ENCODE measurements at regions not wholly inside any gene's neighbourhood (a gene's known extent, or its start where the extent isn't known, plus 50 kb on each side); places are given as distances from the start of the nearest gene placed in this dataset.

DNA sequence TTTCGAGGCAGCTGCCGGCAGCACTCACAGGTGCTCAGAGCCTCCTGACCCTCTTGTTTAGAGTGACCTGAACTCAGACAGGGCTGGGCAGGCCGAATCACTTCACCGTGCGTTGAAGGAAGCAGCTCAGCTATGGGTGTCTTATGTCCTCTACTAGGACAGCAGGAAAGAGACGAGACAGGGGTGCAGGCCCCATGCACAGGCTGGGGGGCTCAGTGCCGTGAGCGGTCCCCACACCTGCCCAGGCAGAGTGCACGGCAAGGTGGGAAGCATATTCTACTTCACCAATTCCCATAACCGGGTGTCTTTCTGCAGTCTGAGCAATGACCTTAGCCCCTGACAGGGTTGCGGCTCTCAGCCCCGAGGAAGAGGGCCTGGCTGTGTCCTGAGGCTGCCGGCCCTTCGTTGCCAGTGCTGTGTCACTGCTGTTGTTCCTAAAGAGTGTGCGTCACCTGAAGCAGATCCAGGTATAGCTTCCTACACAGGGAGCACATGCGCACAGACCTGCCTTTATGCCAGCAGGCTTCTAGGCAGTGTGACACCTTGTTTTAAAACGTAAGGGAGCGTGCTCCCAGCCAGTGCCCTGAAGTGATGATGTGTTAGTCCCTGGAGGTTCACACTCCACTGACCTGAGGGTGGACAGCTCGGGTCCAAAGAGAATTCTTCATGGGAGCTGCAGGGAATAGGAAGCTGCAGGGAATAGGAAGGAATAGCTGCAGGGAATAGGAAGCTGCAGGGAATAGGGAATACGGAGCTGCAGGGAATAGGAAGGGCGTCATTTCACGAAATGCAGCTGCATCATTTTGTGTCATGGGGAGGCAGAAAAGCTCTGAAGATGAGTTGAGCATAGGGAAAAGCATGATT, 207.9 kb upstream of the SALL3 start:
- DNase-seq, result no peak

DNA sequence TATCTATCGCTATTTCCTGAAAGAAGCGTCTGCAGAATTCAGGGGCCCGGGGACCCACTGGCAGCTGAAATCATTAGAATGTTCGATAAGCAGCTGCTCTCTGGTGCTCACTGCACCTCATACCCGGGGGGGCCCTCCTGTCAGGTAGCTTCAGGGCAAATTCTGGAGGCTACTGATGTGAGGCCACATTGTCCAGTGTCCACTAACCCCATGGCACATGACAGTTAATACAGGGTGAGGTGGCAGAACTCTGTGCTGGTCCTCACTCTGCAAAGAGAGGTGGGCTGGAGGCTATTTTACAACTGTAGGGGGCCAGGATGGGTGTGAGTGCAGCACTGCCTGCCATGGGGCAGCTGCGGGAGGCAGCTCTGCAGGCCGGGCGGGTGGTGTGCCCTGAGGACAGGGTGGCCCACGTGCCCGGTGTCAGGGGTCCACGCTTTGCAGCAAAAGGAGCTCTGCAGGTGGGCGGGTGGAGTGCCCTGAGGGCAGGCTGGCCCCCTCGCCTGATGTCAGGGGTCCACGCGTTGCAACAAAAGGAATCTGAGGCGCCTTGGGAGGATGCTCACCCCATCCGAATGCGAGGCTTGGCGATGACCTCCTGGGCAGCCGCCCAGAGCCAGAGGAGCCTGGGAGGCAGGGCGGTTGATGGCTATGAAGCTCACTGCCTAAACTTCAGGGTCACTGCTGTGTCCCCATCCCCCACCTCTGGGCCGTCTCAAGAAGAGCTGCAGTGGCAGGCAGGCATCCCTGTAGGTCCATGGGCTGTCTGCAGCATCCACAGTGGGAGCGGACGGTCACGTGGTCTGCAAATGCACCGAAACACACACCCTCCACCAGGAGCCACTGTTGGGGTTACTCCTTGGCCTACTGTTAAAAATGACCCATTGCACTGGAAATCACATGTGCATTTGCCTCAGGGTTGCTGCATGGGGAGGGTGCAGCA, 207.0 kb upstream of the SALL3 start:
- no peak for DNase-seq

DNA sequence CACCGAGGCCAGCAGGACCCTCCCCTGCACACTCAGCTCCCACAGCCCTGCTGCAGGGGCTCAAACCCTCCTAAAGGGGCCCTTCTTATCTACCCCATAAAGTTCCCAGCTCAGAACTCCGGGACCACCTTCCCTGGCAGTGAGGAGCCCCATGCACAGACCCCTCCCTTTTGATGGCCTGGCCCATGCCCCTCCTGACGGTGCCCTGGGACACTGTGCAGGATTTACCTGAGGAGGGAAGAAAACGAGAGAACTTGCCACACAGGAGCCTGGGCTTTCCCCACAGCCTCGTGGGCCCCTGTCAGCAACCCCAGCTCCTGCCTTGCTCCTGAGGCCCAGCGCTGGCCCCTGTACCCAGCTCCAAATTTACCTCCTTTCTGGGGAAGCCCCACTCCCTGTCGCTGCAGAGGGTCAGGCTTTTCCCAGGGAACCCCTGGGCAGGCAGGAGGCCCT, 206.3 kb upstream of the SALL3 start:
- DNase-seq, result no peak

DNA sequence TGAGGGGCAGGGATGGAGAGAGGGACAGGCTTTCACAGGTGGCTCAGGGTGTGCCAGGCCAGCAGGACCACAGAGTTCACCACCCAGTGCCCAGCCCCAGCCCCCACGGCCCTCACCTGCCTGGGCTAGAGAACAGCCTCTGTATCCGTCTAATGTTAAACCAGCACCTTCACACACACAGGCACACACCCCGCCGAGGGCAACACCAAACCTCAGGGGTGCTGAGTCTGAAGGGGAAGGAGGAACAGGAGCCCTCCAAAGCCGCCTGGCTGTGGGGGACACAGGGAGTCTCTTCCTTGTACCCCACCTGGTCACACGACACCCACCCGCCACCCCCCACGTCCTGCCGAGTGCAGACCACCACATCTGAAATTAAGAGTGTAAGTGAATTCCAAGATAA, 205.8 kb upstream of the SALL3 start:
- no peak for DNase-seq

GRCh38 chr18:78774741-78775141, 204.9 kb upstream of the SALL3 start:
- DNase-seq, result peak; percentile 7

GRCh38 chr18:78776151-78776550, 203.5 kb upstream of the SALL3 start:
- no peak for DNase-seq

GRCh38 chr18:78776706-78777285, 202.8 kb upstream of the SALL3 start:
- DNase-seq, result no peak

- DNase-seq, result no peak
Measured at GRCh38 chr18:78777992-78778391, 201.6 kb upstream of the SALL3 start.

- DNase-seq, result no peak
Measured at GRCh38 chr18:78778651-78779050, 201.0 kb upstream of the SALL3 start.

DNA sequence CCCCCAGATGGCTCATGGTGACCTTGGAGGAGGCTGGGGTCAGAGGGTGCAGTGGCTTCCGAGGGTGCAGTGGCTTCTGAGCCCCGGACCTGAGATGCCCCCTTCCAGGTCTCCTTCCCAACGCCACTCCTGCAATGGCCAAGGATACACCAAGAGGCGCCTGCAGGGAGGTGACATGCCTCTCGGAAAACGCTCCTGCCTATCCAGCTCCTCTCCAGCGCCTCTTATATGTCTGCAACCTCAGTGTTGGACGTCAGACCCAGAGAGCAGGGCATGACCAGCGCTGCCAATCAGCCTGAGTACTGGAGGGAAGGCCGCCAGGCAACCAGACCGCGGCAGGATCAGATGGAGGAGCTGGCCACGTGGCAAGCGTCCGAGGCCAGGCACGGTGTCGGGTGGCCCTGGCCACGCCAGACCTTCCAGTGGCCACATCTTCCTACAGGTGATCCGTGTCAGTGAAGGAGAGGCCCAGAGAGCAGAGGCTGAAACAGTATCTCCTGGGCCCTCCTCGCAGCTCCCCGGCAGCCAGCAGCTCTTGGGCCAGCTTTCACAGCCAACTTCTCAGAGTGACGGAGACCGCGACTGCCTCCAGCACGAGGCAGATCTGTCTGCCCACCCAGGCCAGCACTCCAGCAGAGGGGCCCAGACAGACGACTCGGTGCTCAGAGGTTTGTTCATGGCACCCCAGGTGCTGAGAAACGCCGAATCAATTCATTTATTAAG, 199.5 kb upstream of the SALL3 start:
- DNase-seq, result no peak

DNA sequence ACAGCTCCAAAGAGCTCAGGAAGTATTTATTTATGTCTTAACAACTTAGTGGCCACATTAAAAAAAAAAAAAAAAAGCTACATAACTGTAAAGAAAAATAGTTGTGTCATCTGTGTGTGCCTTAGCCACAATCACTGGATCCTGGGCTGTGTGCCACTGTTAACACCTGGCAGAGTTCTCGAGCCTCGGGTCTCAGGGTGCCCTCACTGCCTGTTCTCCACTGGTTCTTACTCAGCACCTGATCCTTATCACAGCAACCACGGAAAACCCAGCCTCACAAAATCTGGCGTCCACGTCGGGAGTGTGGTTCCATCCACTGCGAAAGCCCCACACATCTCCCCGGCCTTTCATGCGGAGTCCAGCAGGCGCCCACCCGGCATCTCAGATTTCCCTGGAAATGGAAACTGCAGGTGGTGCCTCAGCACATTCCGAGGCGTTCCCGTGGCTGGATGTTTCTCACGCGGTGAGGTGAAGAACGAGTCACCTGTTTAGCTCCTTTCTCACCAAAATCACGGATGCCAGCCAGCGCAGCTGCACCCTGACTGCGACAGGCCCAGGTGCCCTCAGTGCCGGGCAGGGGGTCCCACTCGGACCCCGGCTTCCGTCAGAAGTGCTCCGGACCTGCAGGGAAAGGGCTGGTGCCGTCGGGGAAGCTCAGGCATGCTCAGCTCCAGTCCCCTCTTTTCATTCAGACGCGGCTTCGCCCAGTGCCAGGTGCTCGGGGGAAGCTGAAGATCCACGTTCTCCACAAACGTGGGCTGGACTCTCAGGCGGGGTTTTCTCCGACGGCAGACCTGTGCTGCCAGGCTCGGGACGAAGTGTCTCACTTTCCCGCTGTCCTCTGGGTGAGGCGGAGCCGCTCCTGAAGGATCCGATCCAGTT, 198.7 kb upstream of the SALL3 start:
- no peak for DNase-seq

GRCh38 chr18:78781601-78781960, 198.0 kb upstream of the SALL3 start:
- DNase-seq, result no peak

DNA sequence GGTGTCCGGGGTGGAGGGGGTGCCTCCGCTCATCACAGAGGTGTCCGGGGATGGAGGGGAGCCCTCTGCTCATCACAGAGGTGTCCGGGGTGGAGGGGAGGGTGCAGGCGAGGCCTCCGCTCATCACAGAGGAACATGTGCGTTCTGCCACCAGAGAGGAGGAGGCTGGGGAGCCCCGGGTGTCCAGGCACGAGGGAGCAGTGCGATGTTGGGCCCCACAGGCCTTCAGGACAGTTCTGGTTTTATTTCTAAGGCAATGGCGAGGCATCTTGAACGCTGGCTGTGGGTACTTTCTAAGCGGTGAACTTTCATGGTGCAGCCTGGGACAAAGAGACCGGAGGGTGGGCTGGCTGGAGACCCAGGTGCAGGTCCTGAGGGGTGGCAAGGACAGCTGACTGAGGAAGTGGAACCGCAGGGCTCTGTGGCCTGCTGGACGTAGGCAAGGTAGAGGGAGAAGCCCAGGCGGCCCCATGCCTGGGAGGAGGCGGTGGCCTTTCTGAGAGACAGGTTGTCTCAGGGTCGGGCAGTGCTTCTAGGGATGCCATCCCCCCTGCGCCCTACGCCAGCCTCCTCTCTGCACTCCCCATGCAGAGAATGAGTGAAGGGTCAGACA, 196.6 kb upstream of the SALL3 start:
- DNase-seq, result no peak

DNA sequence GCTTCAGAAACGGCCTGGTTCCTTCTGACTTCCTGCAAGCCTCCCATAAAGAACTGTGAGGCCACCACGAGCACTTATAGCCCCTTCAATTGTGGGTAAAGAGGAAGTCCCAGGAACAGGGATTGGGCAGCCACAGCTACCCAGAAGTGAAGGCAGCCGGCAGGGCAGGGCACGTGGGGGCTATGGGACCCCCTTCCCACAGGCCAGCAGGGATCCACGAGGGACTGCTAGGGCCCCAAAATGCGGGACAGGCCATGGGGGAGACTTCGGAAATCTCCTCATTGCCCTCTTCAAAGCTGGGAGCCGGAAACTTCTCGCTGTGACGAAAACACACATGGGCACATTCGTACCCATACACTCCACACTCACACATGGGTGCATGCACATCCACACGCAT, 196.1 kb upstream of the SALL3 start:
- DNase-seq, result no peak

- DNase-seq, result no peak
Measured at GRCh38 chr18:78784861-78785260, 194.8 kb upstream of the SALL3 start.

- DNase-seq, result no peak
Measured at GRCh38 chr18:78785706-78786105, 193.9 kb upstream of the SALL3 start.

DNA sequence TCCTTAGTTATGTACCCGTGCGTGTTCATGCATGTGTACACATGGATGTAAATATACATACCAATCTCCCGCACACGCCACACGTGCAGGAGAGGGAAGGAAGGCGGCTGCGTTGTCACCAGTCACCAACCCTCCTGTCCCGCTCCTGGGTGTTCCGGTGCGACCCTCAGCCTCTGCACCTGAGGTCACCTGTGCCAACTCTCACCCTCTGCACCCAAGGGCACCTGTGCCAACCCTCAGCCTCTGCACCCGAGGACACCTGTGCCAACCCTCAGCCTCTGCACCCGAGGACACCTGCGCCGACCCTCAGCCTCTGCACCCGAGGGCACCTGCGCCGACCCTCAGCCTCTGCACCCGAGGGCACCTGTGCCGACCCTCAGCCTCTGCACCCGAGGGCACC, 192.8 kb upstream of the SALL3 start:
- no peak for DNase-seq

- no peak for DNase-seq
Measured at GRCh38 chr18:78787751-78788150, 191.9 kb upstream of the SALL3 start.

GRCh38 chr18:78788161-78788560, 191.5 kb upstream of the SALL3 start:
- no peak for DNase-seq

DNA sequence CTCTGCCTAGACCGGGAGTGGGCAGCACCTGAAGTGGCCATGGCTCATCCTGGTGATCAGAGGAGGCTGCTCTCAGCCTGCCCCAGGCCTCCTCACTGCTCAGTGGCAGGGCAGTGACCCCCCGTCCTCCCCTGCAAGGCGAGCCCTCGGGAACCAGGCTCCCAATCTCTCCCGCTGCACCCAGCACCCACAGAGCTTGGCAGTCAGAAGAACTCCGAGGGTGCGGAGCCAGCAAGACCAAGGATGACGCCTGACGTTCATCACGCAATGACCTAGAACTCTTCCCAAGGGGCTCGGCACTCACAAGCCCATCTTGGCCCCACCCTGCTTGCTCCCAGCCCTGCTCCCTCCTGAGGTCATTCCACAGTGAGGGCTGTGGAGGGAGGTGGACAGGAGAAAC, 189.8 kb upstream of the SALL3 start:
- DNase-seq, result no peak

GRCh38 chr18:78790511-78790910, 189.1 kb upstream of the SALL3 start:
- DNase-seq, result no peak

Data from right hindlimb (tissue), 1 donor.